Fibroblast of skin of right quadriceps (primary cell): ENCODE measurements at regions not wholly inside any gene's neighbourhood (a gene's known extent, or its start where the extent isn't known, plus 50 kb on each side); places are given as distances from the start of the nearest gene placed in this dataset.
"Not testable (repeated sequence)": the region's sequence is repeated elsewhere in the genome, so short reads cannot be mapped to it uniquely, and the experiment has no call there.

ENCODE experiments used
- DNase-seq: peaks from one replicate; pipeline ENCODE4 v3.0.0-alpha.2; 2013

DNA sequence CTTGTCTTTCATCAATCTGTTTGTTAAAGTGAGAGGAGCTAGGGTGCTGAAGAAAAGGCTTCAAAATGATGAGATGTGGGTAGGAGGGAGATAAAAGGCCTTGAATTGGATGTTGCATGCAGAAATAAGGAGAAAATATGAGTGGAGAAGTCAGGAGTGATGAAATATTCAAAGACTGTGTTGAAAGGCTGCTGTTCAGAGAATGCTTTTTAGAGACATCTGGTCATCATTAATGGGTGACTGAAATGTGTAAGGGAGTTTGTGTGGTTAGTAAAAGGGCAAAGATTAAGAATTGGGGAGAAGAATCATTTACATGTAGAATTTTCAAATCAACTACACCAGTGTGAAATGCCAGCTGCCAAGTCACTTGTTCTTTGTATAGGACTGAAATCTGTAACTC lies 383.9 kb downstream of the MAT2B start:
- DNase-seq: peak; percentile 95

DNA sequence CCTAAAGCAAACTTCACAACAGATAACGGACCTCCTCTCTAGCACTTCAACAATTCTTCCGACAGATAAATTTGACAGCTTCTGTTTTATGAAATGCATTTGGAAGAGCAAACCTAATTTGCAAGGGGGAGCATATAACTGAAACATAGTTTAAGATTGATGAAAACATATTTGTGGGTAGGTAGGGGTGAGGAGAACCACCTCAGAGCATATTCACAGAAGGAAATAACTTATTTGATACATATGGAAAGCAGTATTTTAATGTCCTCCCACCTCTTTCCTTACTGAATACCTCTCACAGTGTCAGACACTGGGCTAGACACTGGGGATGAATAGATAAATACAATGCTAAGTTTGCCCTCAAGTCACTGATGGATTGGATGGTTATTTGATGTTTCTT lies 384.8 kb downstream of the MAT2B start:
- DNase-seq: peak; percentile 63

DNA sequence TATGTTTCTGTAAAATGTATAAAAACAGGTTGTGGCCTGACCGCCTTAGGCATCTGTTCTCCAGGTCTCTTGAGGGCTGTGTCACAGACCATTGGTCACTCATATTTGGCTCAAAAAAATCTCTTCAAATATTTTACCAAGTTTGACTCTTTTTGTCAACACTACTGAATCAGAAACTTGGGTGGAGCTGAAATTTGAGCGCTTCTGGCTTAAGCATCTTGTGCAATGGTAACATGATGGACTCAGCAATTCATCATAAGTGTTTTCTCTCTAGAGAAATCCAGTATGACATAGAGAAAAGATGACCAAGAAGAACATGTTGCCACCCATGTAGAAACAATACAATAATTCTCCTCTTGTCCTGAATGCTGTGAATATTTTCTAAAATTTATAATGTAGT lies 387.9 kb downstream of the MAT2B start:
- DNase-seq: peak; percentile 60

DNA sequence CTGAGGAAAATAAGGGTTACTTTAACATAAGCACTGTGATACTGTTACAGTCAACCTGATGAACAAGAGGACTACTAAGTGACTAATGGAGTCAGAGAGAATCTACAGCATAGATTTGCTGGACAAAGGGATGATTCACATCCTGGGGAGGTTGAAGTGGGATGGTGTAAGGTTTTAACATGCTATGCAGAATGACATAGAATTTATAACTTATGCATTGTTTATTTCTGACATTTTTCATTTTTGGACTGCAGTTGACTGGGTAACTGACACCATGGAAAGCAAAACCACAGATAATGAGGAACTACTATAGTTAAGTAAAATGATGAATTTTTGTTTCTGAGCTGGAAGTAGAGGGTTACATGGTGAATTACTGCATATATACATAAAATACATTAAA lies 389.2 kb downstream of the MAT2B start:
- DNase-seq: peak; percentile 91

DNA sequence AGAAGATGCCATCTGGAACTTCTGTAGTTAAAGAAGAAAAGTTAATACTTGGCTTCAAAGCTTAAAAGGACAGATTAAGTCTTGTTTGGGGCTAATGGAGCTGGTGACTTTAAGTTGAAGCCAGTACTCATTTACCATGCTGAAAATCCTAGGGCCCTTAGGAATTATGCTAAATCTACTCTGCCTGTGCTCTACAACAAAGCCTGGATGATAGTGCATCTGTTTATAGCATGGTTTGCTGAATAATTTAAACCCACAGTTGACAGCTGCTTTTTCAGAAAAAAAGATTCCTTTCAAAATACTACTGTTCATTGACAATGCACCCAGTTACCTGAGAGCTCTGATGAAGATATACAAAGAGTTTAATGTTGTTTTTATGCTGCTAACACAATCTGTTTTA lies 393.5 kb downstream of the MAT2B start:
- no peak for DNase-seq

DNA sequence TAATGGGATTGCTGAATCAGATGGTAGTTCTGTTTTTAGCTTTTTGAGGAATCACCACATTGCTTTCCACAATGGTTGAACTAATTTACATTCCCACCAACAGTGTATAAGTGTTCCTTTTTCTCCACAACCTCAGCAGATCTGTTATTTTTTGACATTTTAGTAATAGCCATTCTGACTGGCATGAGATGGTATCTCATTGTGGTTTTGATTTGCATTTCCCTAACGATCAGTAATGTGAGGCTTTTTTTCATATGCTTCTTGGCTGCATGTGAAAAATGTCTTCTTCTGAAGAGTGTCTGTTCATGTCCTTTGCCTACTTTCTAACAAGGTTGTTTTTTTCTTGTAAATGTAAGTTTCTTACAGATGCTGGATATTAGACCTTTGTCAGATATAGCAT lies 402.4 kb downstream of the MAT2B start:
- DNase-seq: not testable (repeated sequence)

DNA sequence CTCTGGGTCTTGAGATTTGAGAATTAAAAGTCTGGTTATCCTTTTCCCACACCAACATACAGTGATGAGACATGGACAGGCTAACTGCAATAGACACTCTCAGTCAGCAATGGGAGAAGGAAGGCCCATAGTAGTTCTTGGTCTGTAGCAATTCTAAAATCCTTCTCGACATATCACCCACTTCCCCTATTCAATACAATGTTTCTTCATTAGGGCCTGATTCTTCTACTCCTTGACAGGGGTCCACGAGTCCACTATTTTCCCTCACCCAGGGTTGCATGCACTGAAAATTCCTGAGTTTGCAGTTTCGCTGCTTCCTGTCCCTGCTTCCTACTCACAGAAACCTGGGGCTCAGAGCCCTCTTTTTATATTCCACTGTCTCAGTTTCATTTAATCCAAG lies 402.8 kb downstream of the MAT2B start:
- DNase-seq: no peak

DNA sequence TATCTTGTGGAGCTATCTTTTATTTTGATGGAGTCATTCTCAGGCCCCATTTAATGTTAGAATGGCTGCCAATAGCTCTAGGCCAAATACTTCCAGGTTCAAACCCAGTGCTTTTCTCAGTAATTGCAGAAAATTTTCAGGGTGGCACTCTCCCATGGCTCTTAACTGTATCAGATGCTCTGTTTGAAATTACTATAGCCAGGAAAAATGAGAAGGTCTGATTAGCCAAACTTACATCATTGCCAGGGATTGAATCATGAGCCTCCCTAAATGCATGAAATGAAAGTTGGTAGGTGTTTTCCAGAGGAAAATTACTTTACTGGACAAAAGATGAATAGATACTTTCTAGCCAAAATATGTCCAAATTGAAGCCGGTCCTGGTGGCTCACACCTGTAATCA lies 404.8 kb downstream of the MAT2B start:
- no peak for DNase-seq

DNA sequence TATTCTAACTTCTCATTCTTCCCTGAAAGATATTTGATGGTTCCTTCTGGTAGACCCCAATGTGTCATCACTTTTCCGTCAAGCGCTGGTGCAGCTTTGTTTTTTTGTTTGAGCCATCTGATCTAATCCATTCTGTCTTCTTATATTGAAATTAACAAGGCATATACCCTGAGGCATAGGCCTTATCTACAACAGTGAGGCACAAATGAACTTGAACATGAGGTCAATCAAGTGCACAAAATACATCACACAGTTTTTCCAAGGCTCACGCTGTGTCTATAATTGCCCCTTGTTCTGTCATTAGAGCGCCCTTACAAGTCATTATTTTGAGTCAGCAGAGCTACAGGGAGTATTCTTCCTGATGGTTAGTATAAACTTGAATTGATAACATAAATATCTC lies 406.6 kb downstream of the MAT2B start:
- no peak for DNase-seq

DNA sequence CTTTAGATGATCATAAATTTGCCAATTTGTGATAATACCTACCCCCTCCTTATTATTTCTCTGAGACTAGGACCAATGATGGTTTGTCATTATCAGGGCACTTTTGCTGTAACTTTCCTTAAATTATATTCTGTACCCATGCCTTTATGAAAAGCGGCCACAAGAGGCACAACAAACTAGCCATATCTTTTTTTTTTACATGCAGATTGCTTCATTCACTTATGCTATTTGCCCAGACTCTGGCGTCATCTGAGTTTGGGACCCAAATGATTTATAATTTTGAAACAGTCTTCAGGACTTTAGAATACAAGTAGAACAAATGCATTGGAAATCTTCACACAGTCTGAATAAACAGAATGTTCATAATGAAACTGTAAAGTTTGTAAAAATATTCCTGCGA lies 408.1 kb downstream of the MAT2B start:
- DNase-seq: no peak

DNA sequence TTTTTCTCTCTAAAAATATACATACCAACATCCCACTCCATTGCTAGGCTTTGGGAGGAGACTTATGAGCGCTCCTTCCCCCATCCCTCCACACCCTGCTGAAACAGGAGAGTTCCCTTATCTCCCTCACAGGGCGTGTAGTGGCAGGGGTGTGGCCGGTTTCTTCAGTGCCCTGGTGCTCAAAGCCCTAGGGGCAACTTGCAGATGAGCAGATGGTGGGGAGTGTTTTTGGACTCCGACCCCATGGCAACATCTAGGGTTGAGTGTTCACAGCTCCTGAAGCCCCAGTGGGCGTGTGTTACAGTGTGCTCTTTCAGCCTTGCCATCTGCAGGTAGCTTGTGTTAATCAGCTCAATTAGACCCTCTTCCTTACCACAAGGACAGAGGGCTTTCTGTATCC lies 409.5 kb downstream of the MAT2B start:
- no peak for DNase-seq

DNA sequence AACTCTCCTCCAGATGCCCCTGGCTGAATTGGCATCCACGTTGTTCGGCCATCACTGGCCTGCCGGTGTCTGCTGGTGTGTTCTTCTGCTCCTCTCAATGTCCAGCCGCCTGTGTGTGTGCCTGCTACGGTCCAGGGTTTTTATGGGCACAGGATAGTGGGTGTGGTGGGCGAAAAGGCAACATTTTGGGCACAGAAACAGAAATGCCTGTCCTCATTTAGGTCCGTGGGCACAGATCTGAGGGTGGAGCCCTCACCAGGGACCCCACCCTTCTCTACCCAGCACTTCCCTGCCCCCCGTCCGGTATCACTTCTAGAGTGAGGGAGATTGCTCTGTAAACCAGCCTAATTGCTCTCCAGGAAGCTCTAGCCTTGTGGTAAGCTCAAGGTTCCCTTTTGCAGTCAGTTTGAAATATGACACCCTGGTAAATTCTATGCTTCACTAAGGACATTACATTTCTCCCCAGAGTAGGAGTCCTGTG lies 410.1 kb downstream of the MAT2B start:
- peak; percentile 53 for DNase-seq

DNA sequence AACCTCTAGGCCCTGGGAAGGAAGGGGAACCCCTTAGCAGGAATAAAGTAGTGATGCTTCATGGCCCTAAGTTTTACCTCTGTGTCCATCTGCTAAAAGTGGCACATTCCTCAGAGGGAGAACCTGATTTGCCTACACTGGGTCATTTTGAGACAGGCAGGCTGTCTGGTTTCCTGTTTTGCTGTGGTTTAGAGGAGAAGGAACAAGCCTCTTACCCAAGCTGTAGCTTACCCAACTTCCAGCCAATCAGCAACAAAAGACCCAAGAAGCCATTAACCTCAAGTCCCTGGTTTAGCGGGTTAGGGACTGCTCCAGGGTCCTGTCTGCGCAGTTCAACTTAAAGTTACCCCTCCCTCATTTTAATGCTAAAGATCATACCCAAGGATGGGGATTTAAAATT lies 411.0 kb downstream of the MAT2B start:
- peak; percentile 27 for DNase-seq

DNA sequence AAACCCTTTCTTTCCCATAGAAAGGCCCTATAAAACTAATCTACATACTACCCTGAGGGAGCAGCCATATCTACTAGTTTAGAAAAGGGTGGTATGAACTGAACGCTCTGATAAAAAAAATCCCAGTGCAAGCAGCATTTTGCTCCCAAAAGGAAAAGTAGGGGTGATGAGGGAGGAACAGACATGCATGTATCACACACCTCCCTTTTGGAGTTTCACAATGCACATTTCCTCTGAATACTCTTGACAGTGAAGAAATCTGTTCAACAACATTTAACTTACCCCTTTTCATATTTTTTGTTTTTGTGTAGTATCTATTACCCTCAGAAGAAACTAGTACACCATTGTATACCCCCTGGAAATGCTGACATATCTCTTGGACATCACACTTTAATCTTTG lies 411.4 kb downstream of the MAT2B start:
- DNase-seq: no peak

DNA sequence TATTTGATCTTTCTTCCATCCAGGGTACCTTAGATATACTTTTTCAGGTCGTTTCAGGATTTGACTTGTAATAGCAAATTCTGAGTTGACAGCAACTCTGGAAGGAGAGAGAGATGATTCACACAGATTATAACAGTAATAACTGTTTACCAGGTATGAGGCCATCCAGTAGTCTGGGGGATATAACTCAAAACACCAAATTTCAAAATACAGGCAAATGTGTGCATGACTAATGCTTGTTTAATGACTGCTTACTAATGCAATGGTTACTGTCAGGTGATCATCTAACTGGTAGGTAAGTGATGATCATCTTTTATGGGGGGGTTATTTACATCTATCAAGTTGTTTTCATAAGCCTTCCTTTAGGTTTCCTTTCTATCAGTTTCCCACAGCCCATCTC lies 412.3 kb downstream of the MAT2B start:
- DNase-seq: peak; percentile 29

DNA sequence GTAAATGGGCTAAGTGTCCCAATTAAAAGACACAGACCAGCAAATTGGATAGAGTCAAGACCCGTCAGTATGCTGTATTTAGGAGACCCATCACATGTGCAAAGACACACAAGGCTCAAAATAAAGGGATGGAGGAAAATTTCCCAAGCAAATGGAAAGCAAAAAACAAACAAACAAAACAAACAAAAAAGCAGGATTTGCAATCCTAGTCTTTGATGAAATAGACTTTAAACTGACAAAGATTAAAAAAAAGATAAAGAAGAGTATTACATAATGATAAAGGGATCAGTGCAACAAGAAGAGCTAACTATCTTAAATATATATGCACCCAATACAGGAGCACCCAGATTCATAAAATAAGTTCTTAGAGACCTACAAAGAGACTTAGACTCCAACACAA lies 429.6 kb downstream of the MAT2B start:
- not testable (repeated sequence) for DNase-seq

DNA sequence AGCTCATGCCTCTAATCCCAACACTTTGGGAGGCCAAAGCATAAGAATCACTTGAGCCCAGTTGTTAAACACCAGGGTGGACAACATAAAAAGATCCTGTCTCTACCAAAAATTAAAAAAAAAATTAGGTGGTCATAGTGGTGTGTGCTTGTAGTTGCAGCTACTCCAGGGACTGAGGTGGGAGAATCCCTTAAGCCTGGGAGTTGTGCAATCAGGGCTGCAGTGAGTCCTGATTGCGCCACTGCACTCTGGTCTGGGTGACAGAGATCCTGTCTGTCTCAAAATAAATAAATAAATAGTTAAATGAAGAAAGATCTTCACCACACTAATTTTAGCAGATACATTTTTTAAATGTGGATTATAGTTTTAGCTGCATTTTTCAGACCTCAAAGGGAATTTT lies 433.2 kb downstream of the MAT2B start:
- DNase-seq: peak; percentile 42

DNA sequence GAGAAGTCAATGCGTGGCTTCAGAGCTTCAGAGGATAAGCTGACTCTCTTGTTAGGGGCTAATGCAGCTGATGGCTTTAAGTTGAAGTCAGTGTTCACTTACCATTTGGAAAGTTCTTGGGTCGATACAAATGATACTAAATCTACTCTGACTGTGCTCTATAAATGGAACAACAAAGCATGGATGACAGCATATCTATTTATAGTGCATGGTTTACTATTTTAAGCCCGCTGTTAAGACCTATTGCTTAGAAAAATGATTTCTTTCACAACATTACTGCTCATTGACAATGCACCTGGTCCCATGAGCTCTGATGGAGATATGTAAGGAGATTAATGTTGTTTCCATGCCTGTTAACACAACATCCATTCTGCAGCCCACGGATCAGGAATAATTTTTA lies 435.7 kb downstream of the MAT2B start:
- DNase-seq: no peak

DNA sequence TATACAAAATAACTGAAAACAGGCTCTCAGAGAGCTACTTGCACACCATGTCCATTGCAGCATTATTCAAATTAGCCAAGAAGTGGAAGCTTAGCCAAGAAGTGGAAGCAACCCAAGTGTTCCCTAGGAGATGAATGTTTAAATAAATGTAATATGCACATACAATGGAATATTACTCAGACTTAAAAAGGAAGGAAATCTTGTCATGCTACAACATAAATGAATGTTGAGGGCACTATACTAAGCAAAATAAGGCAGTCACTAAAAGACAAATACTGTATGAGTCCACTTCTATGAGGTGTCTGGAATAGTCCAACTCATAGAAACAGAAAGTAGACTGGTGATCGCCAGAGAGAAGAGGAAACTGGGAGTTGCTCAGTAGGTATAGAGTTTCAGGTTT lies 438.1 kb downstream of the MAT2B start:
- peak; percentile 38 for DNase-seq

DNA sequence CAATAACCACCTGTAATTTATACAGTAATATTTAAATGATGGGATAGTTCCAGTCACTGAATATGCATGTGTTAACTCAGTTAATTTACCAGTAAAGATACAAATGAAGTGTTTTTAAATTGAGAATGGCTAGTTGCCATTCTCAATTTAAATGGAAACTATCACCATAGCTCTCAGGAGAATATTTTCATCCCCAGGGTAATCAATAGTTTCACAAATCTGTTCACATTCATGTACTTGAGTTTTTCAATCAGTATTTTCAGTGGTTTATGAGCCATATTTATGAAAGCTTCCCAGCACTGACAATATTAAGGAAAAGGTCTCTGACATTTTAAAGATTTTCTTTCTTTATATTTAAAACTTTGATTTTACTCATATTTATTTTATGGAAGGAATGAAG lies 439.3 kb downstream of the MAT2B start:
- no peak for DNase-seq

DNA sequence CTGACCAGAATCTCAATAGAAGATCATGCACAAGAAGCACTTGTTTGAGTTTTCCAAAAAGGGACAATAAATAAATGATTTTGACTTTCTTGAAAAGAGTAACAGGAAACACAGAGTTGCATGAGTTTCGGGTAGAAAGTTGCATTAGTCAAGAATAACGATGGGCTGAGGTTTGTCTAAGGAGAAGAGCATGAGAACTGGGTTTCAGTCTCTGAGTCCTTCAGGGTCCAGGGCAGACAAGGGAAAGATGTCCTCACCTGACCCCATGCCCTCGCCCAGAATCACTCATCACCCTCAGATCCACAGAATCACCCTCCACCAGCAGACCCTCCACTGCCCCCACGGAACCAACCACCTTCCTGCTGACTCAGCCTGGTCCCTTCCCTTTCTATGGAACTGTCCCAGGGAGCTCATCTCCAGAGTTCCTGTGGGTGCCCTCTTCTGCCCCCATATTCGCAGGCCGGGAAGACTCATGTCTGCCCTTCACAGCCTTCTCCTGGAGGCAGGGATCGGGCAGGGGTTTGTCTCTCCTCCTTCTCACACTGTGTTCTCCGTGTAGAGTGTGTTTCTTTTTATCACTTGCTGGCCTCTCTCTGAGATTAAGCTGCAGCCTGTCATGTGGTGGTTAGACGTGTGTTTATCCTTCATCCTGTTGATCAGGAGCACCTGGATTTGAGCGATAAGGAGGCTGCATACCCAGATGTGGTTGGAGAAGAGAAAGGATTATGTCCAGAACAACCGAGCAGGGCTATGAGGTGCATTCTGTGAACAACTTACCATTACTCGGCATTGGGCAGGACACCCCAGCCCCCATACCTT lies 442.6 kb downstream of the MAT2B start:
- DNase-seq: no peak

DNA sequence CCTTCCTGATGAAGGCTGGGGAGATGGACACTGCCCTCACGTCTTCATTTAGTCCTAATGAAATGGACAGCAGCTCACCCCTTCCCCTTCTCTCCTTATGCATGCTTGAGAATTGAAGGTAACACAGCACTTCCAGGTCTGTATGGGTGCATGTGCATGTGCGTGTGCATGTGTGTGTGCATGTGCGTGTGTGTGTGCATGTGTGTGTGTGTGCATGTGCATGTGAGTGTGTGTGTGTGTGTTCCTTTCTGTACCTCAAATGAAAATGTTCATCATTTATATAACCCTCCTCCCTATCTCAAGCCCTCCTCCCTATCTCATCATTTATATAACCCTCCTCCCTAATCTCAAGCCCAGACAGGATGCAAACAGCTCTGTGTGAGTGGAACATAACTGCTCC lies 444.8 kb downstream of the MAT2B start:
- DNase-seq: no peak

DNA sequence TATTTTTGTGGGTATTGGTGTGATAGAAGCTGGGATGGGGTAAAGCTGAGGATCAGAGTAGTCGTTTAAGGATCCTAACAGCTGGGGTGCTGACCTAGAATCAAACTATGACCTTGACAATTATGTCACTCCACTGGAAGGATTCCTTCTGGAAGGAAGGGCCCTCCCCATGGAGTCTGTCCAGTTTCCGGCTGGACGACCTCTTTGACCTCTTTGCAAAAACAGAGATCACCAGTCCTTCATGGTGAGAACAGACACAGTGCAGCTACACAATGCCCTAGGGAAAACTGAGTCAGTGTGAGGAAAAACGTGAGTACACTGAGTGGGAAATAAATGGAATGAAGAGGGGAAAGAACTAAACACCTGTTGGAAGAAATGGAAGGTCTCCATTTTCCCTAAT lies 445.6 kb downstream of the MAT2B start:
- DNase-seq: no peak

DNA sequence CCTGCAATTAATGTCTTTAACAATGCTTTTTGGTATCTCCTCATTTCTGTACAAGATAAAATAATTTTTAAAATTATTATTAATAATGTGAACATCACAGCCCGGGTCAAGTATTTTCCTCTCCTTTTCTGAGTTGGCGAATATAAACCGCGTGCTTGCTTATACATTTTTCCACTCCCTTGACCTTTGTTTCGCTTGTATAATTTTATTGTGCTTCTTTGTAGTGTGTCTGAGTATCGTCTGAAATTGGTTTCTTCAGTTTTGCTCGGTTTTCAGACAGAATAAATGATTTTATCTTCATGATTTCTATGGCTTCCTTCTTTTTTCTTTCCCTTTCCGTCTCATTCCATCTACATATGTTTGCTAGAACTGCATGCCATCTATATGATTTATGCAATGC lies 448.5 kb downstream of the MAT2B start:
- DNase-seq: no peak

DNA sequence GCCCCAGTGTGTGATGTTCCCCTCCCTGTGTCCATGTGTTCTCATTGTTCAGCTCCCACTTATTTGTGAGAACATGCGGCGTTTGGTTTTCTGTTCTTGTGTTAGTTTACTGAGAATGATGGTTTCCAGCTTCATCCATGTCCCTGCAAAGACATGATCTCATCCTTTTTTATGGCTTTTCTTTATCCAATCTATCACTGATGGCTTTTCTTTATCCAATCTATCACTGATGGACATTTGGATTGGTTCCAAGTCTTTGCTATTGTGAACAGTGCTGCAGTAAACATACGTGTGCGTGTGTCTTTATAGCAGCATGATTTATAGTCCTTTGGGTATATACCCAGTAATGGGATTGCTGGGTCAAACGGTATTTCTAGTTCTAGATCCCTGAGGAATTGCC lies 455.8 kb downstream of the MAT2B start:
- not testable (repeated sequence) for DNase-seq
